ENCODE measurements at regions not wholly inside any gene's neighbourhood (a gene's known extent, or its start where the extent isn't known, plus 50 kb on each side); places are given as distances from the start of the nearest gene placed in this dataset.

GRCh38 chr5:66333192-66333591 lies 189.1 kb downstream of the SREK1 start:
- intact Hi-C loops (cut with micrococcal nuclease; ENCODE audit: unreplicated experiment), result no loop called here
- no peak overlapping the region for H3K4me3 ChIP-seq (ENCODE audit: low read depth, low read length, poor library complexity, severe bottlenecking)
- H3K36me3 ChIP-seq (ENCODE audit: insufficient read depth, low read length, poor library complexity, severe bottlenecking), result no peaks in the 10 kb centered on the region
- DNase-seq (ENCODE audit: low spot score), result no peak
- no peak overlapping the region for H3K27ac ChIP-seq (ENCODE audit: low read depth, low read length, poor library complexity, severe bottlenecking)
- H3K9me3 ChIP-seq (ENCODE audit: low read depth, low read length, poor library complexity, severe bottlenecking), result no peaks in the 10 kb centered on the region
- no peaks in the 10 kb centered on the region for H3K27me3 ChIP-seq (replicated peaks; ENCODE audit: insufficient read depth, low read depth, low read length, poor library complexity)
- H3K4me1 ChIP-seq (ENCODE audit: insufficient read depth, low read length, poor library complexity, severe bottlenecking), result no peaks in the 10 kb centered on the region
- CTCF ChIA-PET, result no interaction called here
- POLR2A ChIA-PET (ENCODE audit: low non-redundant PET), result no interaction called here
- TF ChIP-seq EZH2 (IDR thresholded peaks at IDR 0.05; ENCODE audit: borderline replicate concordance, low read depth, low read length, poor library complexity, severe bottlenecking) (no peak), CTCF (conservative IDR thresholded peaks at IDR 0.05; ENCODE audit: low read depth, low read length) (no peak)
- BruUV-seq (replicated peaks), result no TSS peak

- Histone ChIP-seq H3K4me1 (ENCODE audit: insufficient read depth, low read length, poor library complexity, severe bottlenecking) (no peaks in the 10 kb centered on the region), H3K36me3 (ENCODE audit: insufficient read depth, low read length, poor library complexity, severe bottlenecking) (no peaks in the 10 kb centered on the region), H3K4me3 (ENCODE audit: low read depth, low read length, poor library complexity, severe bottlenecking) (no peak overlapping the region), H3K9me3 (ENCODE audit: low read depth, low read length, poor library complexity, severe bottlenecking) (no peaks in the 10 kb centered on the region), H3K27ac (ENCODE audit: low read depth, low read length, poor library complexity, severe bottlenecking) (no peak overlapping the region), H3K27me3 (replicated peaks; ENCODE audit: insufficient read depth, low read depth, low read length, poor library complexity) (no peaks in the 10 kb centered on the region)
- ChIA-PET CTCF (no interaction called here), POLR2A (ENCODE audit: low non-redundant PET) (interaction anchor here (0.7 kb wide), 1 partner anchor 10 kb away, joined by 3 read pairs; no protein-coding TSS in a partner anchor)
- BruUV-seq (replicated peaks), result no TSS peak
- no peak for TF ChIP-seq CTCF (conservative IDR thresholded peaks at IDR 0.05; ENCODE audit: low read depth, low read length)
- TF ChIP-seq EZH2 (IDR thresholded peaks at IDR 0.05; ENCODE audit: borderline replicate concordance, low read depth, low read length, poor library complexity, severe bottlenecking), result no peak
- no peak for DNase-seq (ENCODE audit: low spot score)
- intact Hi-C loops (cut with micrococcal nuclease; ENCODE audit: unreplicated experiment), result no loop called here
Measured at GRCh38 chr5:66337626-66338226, 193.6 kb downstream of the SREK1 start.

- POLR2A ChIA-PET (ENCODE audit: low non-redundant PET), result no interaction called here
- no peak for TF ChIP-seq EZH2 (IDR thresholded peaks at IDR 0.05; ENCODE audit: borderline replicate concordance, low read depth, low read length, poor library complexity, severe bottlenecking)
- no peak for TF ChIP-seq CTCF (conservative IDR thresholded peaks at IDR 0.05; ENCODE audit: low read depth, low read length)
- BruUV-seq (replicated peaks), result no TSS peak
Measured at GRCh38 chr5:66338828-66339227, 194.7 kb downstream of the SREK1 start.

More at GRCh38 chr5:66338828-66339227, 194.7 kb downstream of the SREK1 start:
- no peak for DNase-seq (ENCODE audit: low spot score)
- CTCF ChIA-PET, result interaction anchor here (0.6 kb wide), 1 partner anchor 31 kb away, joined by 6 read pairs; no protein-coding TSS in a partner anchor
- Histone ChIP-seq H3K4me3 (ENCODE audit: low read depth, low read length, poor library complexity, severe bottlenecking) (no peak overlapping the region), H3K4me1 (ENCODE audit: insufficient read depth, low read length, poor library complexity, severe bottlenecking) (no peaks in the 10 kb centered on the region), H3K27me3 (replicated peaks; ENCODE audit: insufficient read depth, low read depth, low read length, poor library complexity) (no peaks in the 10 kb centered on the region), H3K36me3 (ENCODE audit: insufficient read depth, low read length, poor library complexity, severe bottlenecking) (no peaks in the 10 kb centered on the region), H3K27ac (ENCODE audit: low read depth, low read length, poor library complexity, severe bottlenecking) (no peak overlapping the region), H3K9me3 (ENCODE audit: low read depth, low read length, poor library complexity, severe bottlenecking) (no peaks in the 10 kb centered on the region)
- intact Hi-C loops (cut with micrococcal nuclease; ENCODE audit: unreplicated experiment), result no loop called here
